AG09319 (cell line): ENCODE measurements at regions not wholly inside any gene's neighbourhood (a gene's known extent, or its start where the extent isn't known, plus 50 kb on each side); places are given as distances from the start of the nearest gene placed in this dataset.

Source experiments
- DNase-seq: peaks from one replicate; pipeline ENCODE4 v3.0.0-alpha.2; 2010; ENCODE audit warnings: low read depth; ENCODE audit errors: extremely low read depth
- CTCF ChIP-seq: IDR thresholded peaks from 2 replicates; pipeline ENCODE4 v1.5.1; 2011; ENCODE audit warnings: low read depth, mild to moderate bottlenecking, inconsistent platforms, low read length, moderate library complexity

GRCh38 chr18:27666016-27666415 is 480.9 kb upstream of the CHST9 start:
- DNase-seq, result no peak
- TF ChIP-seq CTCF, result no peak

GRCh38 chr18:27665264-27665799 is 480.2 kb upstream of the CHST9 start:
- TF ChIP-seq CTCF, result no peak
- DNase-seq, result no peak

- DNase-seq, result no peak
- TF ChIP-seq CTCF, result no peak
Observed at GRCh38 chr18:27662949-27663348, 477.8 kb upstream of the CHST9 start.

- TF ChIP-seq CTCF, result no peak
- DNase-seq, result no peak
Observed at GRCh38 chr18:27662537-27662936, 477.4 kb upstream of the CHST9 start.

GRCh38 chr18:27661320-27662018 is 476.4 kb upstream of the CHST9 start:
- TF ChIP-seq CTCF, result no peak
- no peak for DNase-seq

- no peak for TF ChIP-seq CTCF
- DNase-seq, result no peak
Observed at GRCh38 chr18:27656905-27657304, 471.8 kb upstream of the CHST9 start.

GRCh38 chr18:27656167-27656778 is 471.2 kb upstream of the CHST9 start:
- no peak for DNase-seq
- no peak for TF ChIP-seq CTCF
